Neural cell (in vitro differentiated cells): ENCODE measurements at regions not wholly inside any gene's neighbourhood (a gene's known extent, or its start where the extent isn't known, plus 50 kb on each side); places are given as distances from the start of the nearest gene placed in this dataset.

Experiments used
- H2AFZ ChIP-seq: fragments of 200-600, 300-800 bp; sonication (generic), shearing (Covaris generic); 2 replicates; pipeline ENCODE4 v1.6.0; 2014; ENCODE audit warnings: low read depth, mild to moderate bottlenecking, antibody characterized with exemption, low read length, moderate library complexity
- H3F3A ChIP-seq: fragments of 200-600 bp; shearing (Covaris generic); 2 replicates; pipeline ENCODE4 v1.6.1; 2016; ENCODE audit warnings: mild to moderate bottlenecking, moderate library complexity, mixed read lengths, antibody characterized with exemption, low read length; ENCODE audit not compliant: insufficient read depth, poor library complexity, severe bottlenecking
- H3K27ac ChIP-seq: fragments of 200-600, 300-800 bp; sonication (generic), shearing (Covaris generic); 2 replicates; pipeline ENCODE4 v1.5.1; 2014; ENCODE audit warnings: mild to moderate bottlenecking, low read length, moderate library complexity
- H3K27me3 ChIP-seq: fragments of 300-800, 200-600 bp; sonication (generic), shearing (Covaris generic); 2 replicates; pipeline ENCODE4 v1.6.0; 2014; ENCODE audit warnings: mild to moderate bottlenecking, low read depth, low read length, moderate library complexity; ENCODE audit not compliant: insufficient read depth
- H3K36me3 ChIP-seq: fragments of 300-800, 200-600 bp; sonication (generic), shearing (Covaris generic); 2 replicates; pipeline ENCODE4 v1.5.1; 2014; ENCODE audit warnings: mild to moderate bottlenecking, antibody characterized with exemption, low read length, moderate library complexity; ENCODE audit not compliant: insufficient read depth
- H3K4me2 ChIP-seq: fragments of 300-800, 200-600 bp; sonication (generic), shearing (Covaris generic); 2 replicates; pipeline ENCODE4 v1.6.0; 2014; ENCODE audit warnings: mild to moderate bottlenecking, low read length
- H3K4me3 ChIP-seq: fragments of 300-800, 200-600 bp; sonication (generic), shearing (Covaris generic); 2 replicates; pipeline ENCODE4 v1.5.1; 2014; ENCODE audit warnings: mild to moderate bottlenecking, low read length, moderate library complexity
- H3K79me2 ChIP-seq: fragments of 200-600 bp; shearing (Covaris generic); replicated peaks from 2 replicates; pipeline ENCODE4 v1.6.0; 2014; ENCODE audit warnings: mild to moderate bottlenecking, low read length, moderate library complexity; ENCODE audit not compliant: insufficient read depth
- H3K9ac ChIP-seq: fragments of 300-800, 200-600 bp; sonication (generic), shearing (Covaris generic); 2 replicates; pipeline ENCODE4 v1.6.1; 2016; ENCODE audit warnings: mild to moderate bottlenecking, low read length, mixed read lengths
- H3K9me2 ChIP-seq: fragments of 200-600 bp; shearing (Covaris generic); 2 replicates; pipeline ENCODE4 v1.6.1; 2016; ENCODE audit warnings: mild to moderate bottlenecking, low read length, mixed read lengths; ENCODE audit not compliant: insufficient read depth
- H3K9me3 ChIP-seq: fragments of 200-600, 300-800 bp; sonication (generic), shearing (Covaris generic); 2 replicates; pipeline ENCODE4 v1.6.1; 2016; ENCODE audit warnings: mild to moderate bottlenecking, mixed run types, low read length, moderate library complexity, mixed read lengths
- H4K20me1 ChIP-seq: fragments of 200-600 bp; shearing (Covaris generic); 2 replicates; pipeline ENCODE4 v1.6.1; 2016; ENCODE audit warnings: mild to moderate bottlenecking, mixed run types; ENCODE audit not compliant: insufficient read depth
- CTCF ChIP-seq: fragments of 450-650 bp; IDR thresholded peaks from 2 replicates; pipeline ENCODE4 v1.5.1; 2014; ENCODE audit warnings: antibody characterized with exemption, mild to moderate bottlenecking, moderate library complexity; ENCODE audit not compliant: poor library complexity, severe bottlenecking
- EP300 ChIP-seq: fragments of 450-650 bp; conservative IDR thresholded peaks from 2 replicates; pipeline ENCODE4 v1.6.1; 2014; ENCODE audit warnings: antibody characterized with exemption, mild to moderate bottlenecking, moderate library complexity; ENCODE audit not compliant: poor library complexity, severe bottlenecking
- EZH2 ChIP-seq: fragments of 200-600, 300-800 bp; shearing (Covaris generic), sonication (generic); IDR thresholded peaks from 2 replicates; pipeline ENCODE4 v1.6.1; 2014; ENCODE audit warnings: antibody characterized with exemption, low read length, borderline replicate concordance, mild to moderate bottlenecking; ENCODE audit not compliant: insufficient read depth, poor library complexity, severe bottlenecking
- MXI1 ChIP-seq: fragments of 450-650 bp; conservative IDR thresholded peaks from 2 replicates; pipeline ENCODE4 v1.6.1; 2014; ENCODE audit warnings: antibody characterized with exemption, mild to moderate bottlenecking; ENCODE audit not compliant: poor library complexity, severe bottlenecking
- POLR2AphosphoS5 ChIP-seq: IDR thresholded peaks from 2 replicates; pipeline ENCODE4 v1.6.1; 2012
- RAD21 ChIP-seq: fragments of 450-650 bp; conservative IDR thresholded peaks from 2 replicates; pipeline ENCODE4 v1.6.1; 2014; ENCODE audit warnings: antibody characterized with exemption, mild to moderate bottlenecking, moderate library complexity
- REST ChIP-seq: IDR thresholded peaks from 2 replicates; pipeline ENCODE4 v1.6.1; 2012; ENCODE audit warnings: borderline replicate concordance
- SMC3 ChIP-seq: fragments of 450-650 bp; conservative IDR thresholded peaks from 2 replicates; pipeline ENCODE4 v1.6.1; 2014; ENCODE audit warnings: antibody characterized with exemption, mild to moderate bottlenecking, moderate library complexity; ENCODE audit not compliant: poor library complexity
- TAF1 ChIP-seq: IDR thresholded peaks from 2 replicates; pipeline ENCODE4 v1.6.1; 2012; ENCODE audit warnings: low read depth

- TF ChIP-seq TAF1 (no peak), RAD21 (no peak), SMC3 (no peak), REST (no peak), EP300 (no peak), EZH2 (no peak), CTCF (no peak), MXI1 (no peak), POLR2AphosphoS5 (no peak)
- H2AFZ ChIP-seq = no peak overlapping the region
- H3K79me2 ChIP-seq = no peaks in the 10 kb centered on the region
These were observed 128.2 kb upstream of the ASTN2 start for GRCh38 chr9:117543089-117543488.

GRCh38 chr9:117542021-117542420 is 127.2 kb upstream of the ASTN2 start:
- H3K9me2 ChIP-seq = no peaks in the 10 kb centered on the region
- H3K4me2 ChIP-seq = no peak overlapping the region
- H2AFZ ChIP-seq = no peak overlapping the region

More at GRCh38 chr9:117543089-117543488, 128.2 kb upstream of the ASTN2 start:
- H3K4me2 ChIP-seq = no peak overlapping the region
- no peak overlapping the region for H3K4me3 ChIP-seq
- H3K9ac ChIP-seq = no peak overlapping the region
- no peaks in the 10 kb centered on the region for H3F3A ChIP-seq
- no peaks in the 10 kb centered on the region for H3K9me3 ChIP-seq
- no peaks in the 10 kb centered on the region for H3K9me2 ChIP-seq
- H3K36me3 ChIP-seq = no peaks in the 10 kb centered on the region
- no peaks in the 10 kb centered on the region for H4K20me1 ChIP-seq
- H3K27ac ChIP-seq = no peak overlapping the region
- H3K27me3 ChIP-seq = no peaks in the 10 kb centered on the region

More at GRCh38 chr9:117542021-117542420, 127.2 kb upstream of the ASTN2 start:
- H3K9me3 ChIP-seq = no peaks in the 10 kb centered on the region
- no peak overlapping the region for H3K9ac ChIP-seq
- H3K36me3 ChIP-seq = no peaks in the 10 kb centered on the region
- no peak for TF ChIP-seq TAF1
- no peak for TF ChIP-seq CTCF
- H4K20me1 ChIP-seq = no peaks in the 10 kb centered on the region
- no peak overlapping the region for H3K4me3 ChIP-seq
- H3K27ac ChIP-seq = no peak overlapping the region
- no peaks in the 10 kb centered on the region for H3F3A ChIP-seq
- no peaks in the 10 kb centered on the region for H3K27me3 ChIP-seq
- no peaks in the 10 kb centered on the region for H3K79me2 ChIP-seq
